Fibroblast of lung (primary cell): ENCODE measurements at regions not wholly inside any gene's neighbourhood (a gene's known extent, or its start where the extent isn't known, plus 50 kb on each side); places are given as distances from the start of the nearest gene placed in this dataset.

Experiments used
- DNase-seq, 2 donors: peaks; one replicate each; pipeline versions ENCODE4 v3.0.0 to v3.0.0-alpha.2; 2010; ENCODE audit warnings: low read depth in 2 of 2
- H2AFZ ChIP-seq: 2 replicates; pipeline ENCODE4 v1.5.1; 2012; ENCODE audit warnings: low read length, control low read depth, inconsistent platforms
- H3K27ac ChIP-seq: 2 replicates; pipeline ENCODE4 v1.5.1; 2011; ENCODE audit warnings: low read length, control low read depth; ENCODE audit not compliant: insufficient read depth
- H3K27me3 ChIP-seq: 2 replicates; pipeline ENCODE4 v1.5.1; 2011; ENCODE audit warnings: mild to moderate bottlenecking, low read length; ENCODE audit not compliant: control insufficient read depth, insufficient read depth
- H3K36me3 ChIP-seq: 2 replicates; pipeline ENCODE4 v1.5.1; 2011; ENCODE audit warnings: low read length; ENCODE audit not compliant: control insufficient read depth, insufficient read depth
- H3K4me1 ChIP-seq: 2 replicates; pipeline ENCODE4 v1.5.1; 2011; ENCODE audit warnings: low read length; ENCODE audit not compliant: control insufficient read depth, insufficient read depth; ENCODE audit errors: extremely low read depth
- H3K4me2 ChIP-seq: 2 replicates; pipeline ENCODE4 v1.5.1; 2011; ENCODE audit warnings: low read length, control low read depth; ENCODE audit not compliant: insufficient read depth; ENCODE audit errors: extremely low read depth
- H3K4me3 ChIP-seq, 4 experiments: fragments of 200-600 bp in 1 of 4; sonication (generic) in 1 of 4; replicated peaks in 1 of 4; 2 replicates each; pipeline ENCODE4 v1.5.1; 2011 to 2016; ENCODE audit warnings: low read length in 4 of 4, low read depth in 3 of 4, mild to moderate bottlenecking in 3 of 4, control low read depth in 2 of 4, inconsistent platforms in 1 of 4, mixed read lengths in 1 of 4; ENCODE audit not compliant: insufficient read depth in 1 of 4; ENCODE audit errors: control extremely low read depth in 1 of 4
- H3K79me2 ChIP-seq: 2 replicates; pipeline ENCODE4 v1.5.1; 2012; ENCODE audit warnings: mild to moderate bottlenecking, low read length, inconsistent platforms; ENCODE audit not compliant: control insufficient read depth, insufficient read depth
- H3K9ac ChIP-seq: 2 replicates; pipeline ENCODE4 v1.5.1; 2011; ENCODE audit warnings: mild to moderate bottlenecking, low read length, control low read depth; ENCODE audit not compliant: insufficient read depth
- H3K9me3 ChIP-seq: 2 replicates; pipeline ENCODE4 v1.5.1; 2012; ENCODE audit warnings: low read depth, low read length; ENCODE audit not compliant: control insufficient read depth, insufficient read depth
- H4K20me1 ChIP-seq: 2 replicates; pipeline ENCODE4 v1.5.1; 2011; ENCODE audit warnings: low read length; ENCODE audit not compliant: control insufficient read depth, insufficient read depth; ENCODE audit errors: extremely low read depth
- EZH2 ChIP-seq: IDR thresholded peaks from 2 replicates; pipeline ENCODE4 v1.5.1; 2012; ENCODE audit warnings: low read length, control low read depth, mild to moderate bottlenecking; ENCODE audit errors: missing control alignments
- TF ChIP-seq, protein P1 (sequence below), 2 donors: IDR thresholded peaks in 1 of 2; conservative IDR thresholded peaks in 1 of 2; 1 replicate in 1 of 2; 2 replicates in 1 of 2; pipeline ENCODE4 v1.5.1; 2011 to 2012; ENCODE audit warnings: low read length in 2 of 2, control low read depth in 1 of 2, inconsistent platforms in 1 of 2, low read depth in 1 of 2, mild to moderate bottlenecking in 1 of 2

DNA sequence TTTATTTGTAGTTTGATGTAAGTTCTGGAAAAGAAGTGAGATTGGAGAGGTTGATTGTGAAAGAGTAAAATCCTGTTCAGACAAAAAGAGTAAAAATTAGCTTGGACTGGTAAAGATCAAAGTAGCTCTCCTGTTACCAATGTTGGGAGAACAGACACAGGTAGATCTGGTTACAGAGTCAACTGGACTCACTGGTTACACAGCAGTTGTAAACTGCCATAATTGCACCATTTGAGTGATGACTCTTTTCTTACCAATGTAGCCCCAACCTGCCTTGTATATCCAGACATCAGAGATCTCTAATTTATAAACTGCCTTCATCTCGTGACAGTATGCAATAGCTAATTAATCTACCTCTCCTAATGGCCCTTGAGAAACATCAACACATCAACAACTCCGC, 165.6 kb upstream of the PRSS16 start:
- TF ChIP-seq, protein P1, sequence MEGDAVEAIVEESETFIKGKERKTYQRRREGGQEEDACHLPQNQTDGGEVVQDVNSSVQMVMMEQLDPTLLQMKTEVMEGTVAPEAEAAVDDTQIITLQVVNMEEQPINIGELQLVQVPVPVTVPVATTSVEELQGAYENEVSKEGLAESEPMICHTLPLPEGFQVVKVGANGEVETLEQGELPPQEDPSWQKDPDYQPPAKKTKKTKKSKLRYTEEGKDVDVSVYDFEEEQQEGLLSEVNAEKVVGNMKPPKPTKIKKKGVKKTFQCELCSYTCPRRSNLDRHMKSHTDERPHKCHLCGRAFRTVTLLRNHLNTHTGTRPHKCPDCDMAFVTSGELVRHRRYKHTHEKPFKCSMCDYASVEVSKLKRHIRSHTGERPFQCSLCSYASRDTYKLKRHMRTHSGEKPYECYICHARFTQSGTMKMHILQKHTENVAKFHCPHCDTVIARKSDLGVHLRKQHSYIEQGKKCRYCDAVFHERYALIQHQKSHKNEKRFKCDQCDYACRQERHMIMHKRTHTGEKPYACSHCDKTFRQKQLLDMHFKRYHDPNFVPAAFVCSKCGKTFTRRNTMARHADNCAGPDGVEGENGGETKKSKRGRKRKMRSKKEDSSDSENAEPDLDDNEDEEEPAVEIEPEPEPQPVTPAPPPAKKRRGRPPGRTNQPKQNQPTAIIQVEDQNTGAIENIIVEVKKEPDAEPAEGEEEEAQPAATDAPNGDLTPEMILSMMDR (conservative IDR thresholded peaks at IDR 0.05 in 1 of 2, IDR thresholded peaks at IDR 0.05 in 1 of 2; ENCODE audit: low read depth in 1 of 2, low read length in 2 of 2), result no peak
- no peak for TF ChIP-seq EZH2

DNA sequence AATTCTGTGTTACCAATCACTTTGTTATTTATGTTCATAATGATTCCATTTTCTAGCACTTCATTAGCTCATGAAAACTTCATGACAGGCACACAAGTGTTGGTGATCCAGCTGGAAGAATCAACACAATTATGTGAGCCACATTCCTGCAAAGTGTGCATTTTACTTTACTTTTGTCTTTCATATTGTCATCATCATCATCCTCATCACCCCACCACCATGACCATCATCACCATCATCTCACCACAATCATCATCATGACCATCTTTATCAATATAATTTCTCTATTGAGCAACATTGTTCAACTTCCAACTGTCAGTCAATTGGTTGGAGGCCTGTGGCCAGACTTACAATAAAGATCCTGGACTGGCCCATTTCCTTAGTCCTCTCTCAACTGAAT, 159.4 kb upstream of the PRSS16 start:
- Histone ChIP-seq H2AFZ (no peak overlapping the region), H3K27ac (no peak overlapping the region), H3K79me2 (no peaks in the 10 kb centered on the region), H3K9ac (no peak overlapping the region), H4K20me1 (no peaks in the 10 kb centered on the region), H3K9me3 (no peaks in the 10 kb centered on the region), H3K4me2 (no peak overlapping the region), H3K36me3 (no peaks in the 10 kb centered on the region), H3K4me1 (no peaks in the 10 kb centered on the region), H3K27me3 (no peaks in the 10 kb centered on the region), H3K4me3 (no peak overlapping the region)
- TF ChIP-seq, protein P1 (conservative IDR thresholded peaks at IDR 0.05 in 1 of 2, IDR thresholded peaks at IDR 0.05 in 1 of 2; ENCODE audit: low read depth in 1 of 2, low read length in 2 of 2), result no peak
- no peak for TF ChIP-seq EZH2
- DNase-seq, result no peak

More for the DNA sequence above, 165.6 kb upstream of the PRSS16 start:
- H3K4me1 ChIP-seq, result no peaks in the 10 kb centered on the region
- no peak overlapping the region for H3K27ac ChIP-seq
- H4K20me1 ChIP-seq, result no peaks in the 10 kb centered on the region
- H3K9ac ChIP-seq, result no peak overlapping the region
- DNase-seq, result no peak
- no peak overlapping the region for H3K4me3 ChIP-seq
- no peaks in the 10 kb centered on the region for H3K27me3 ChIP-seq
- no peak overlapping the region for H2AFZ ChIP-seq
- no peaks in the 10 kb centered on the region for H3K79me2 ChIP-seq
- H3K36me3 ChIP-seq, result no peaks in the 10 kb centered on the region
- H3K4me2 ChIP-seq, result no peak overlapping the region
- H3K9me3 ChIP-seq, result no peaks in the 10 kb centered on the region

DNA sequence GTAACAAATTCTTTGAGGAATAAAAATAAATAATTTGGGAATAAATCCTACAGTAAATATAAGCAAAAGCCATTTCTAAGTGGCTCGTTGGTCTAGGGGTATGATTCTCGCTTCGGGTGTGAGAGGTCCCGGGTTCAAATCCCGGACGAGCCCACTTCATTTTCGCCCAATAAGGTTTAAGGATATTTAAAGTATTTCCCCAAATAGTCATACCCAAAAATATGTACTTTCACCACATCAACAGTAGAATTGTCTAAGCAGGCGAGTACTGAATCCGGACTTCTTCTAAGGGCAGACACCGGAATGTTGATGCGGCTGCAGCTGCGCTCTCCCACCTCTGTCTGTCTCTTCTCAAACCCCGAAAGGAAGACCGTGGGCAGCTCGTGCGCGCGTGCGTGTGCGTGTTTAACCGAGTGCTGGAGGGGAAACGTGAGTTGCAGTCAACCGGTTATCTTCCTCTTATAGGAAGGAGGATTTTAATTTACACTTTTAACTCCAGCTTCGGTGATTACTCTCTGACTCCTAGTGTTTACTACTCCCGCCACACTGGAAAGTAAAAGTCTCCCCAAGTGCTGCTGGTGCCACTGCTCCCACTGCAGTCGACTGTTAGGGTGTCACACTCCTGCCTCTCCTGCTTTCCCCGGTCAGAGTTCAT, 155.7 kb upstream of the PRSS16 start:
- peak overlapping the region; percentile 81 for H3K4me2 ChIP-seq
- H3K79me2 ChIP-seq, result no peaks in the 10 kb centered on the region
- no peaks in the 10 kb centered on the region for H3K9me3 ChIP-seq
- no peak overlapping the region for H3K9ac ChIP-seq
- peak; percentile 85 to 96 for DNase-seq
- no peaks in the 10 kb centered on the region for H4K20me1 ChIP-seq
- TF ChIP-seq, protein P1 (conservative IDR thresholded peaks at IDR 0.05 in 1 of 2, IDR thresholded peaks at IDR 0.05 in 1 of 2; ENCODE audit: low read depth in 1 of 2, low read length in 2 of 2), result no peak
- no peak for TF ChIP-seq EZH2
- no peaks in the 10 kb centered on the region for H3K36me3 ChIP-seq
- no peaks in the 10 kb centered on the region for H3K4me1 ChIP-seq
- H3K27me3 ChIP-seq, result no peaks in the 10 kb centered on the region
- H2AFZ ChIP-seq, result peak overlapping the region; percentile 6
- H3K4me3 ChIP-seq, result peak overlapping the region; percentile 22 to 63 (median 38)
- H3K27ac ChIP-seq, result no peak overlapping the region
